Activated CD4-positive, alpha-beta T cell treated with anti-CD3 and anti-CD28 coated beads for 24 hours (primary cell): ENCODE measurements at regions not wholly inside any gene's neighbourhood (a gene's known extent, or its start where the extent isn't known, plus 50 kb on each side); places are given as distances from the start of the nearest gene placed in this dataset.

Source experiments
- DNase-seq, 2 donors: peaks; one replicate each; pipeline ENCODE4 v3.0.0-alpha.2; 2020; ENCODE audit warnings: low read depth in 2 of 2

DNA sequence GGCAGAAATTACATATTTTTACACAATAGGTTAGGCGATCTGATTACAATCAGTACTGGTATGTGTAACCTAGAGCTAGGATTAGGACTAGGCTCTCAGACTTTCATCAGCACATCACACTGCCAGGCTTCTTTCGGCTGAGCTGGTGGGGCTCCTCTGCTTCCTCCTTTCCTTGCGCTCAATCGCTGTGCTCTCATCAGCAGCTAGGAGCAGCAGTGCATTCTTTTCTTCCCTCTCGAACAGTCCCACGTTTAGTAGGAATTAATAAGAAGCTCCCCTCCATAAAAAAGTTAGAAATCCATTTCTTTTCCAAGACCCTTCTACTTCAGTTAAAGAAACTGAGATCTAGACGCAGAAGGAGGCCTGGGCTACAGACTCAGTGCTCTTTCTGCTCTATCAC, 350.4 kb downstream of the SPRY1 start:
- no peak for DNase-seq

DNA sequence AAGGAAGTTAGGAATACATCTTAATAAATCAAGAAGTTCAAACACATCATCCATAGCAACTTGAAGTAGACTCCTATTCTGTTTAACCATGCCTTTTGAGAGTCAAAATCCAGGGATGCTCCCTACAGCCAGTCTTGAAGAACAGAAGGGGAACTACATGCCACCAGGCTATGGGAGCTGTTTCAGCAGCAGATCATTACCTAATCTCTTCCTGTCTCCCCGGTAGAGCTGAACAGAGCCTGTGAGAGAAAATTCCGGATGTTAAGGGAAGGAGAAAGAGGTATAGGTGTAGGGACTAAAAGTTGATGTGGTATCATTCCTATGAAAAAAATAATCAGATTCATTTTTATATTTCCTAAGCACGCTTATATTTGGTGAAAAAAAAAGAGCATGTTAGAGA, 352.2 kb downstream of the SPRY1 start:
- no peak for DNase-seq

DNA sequence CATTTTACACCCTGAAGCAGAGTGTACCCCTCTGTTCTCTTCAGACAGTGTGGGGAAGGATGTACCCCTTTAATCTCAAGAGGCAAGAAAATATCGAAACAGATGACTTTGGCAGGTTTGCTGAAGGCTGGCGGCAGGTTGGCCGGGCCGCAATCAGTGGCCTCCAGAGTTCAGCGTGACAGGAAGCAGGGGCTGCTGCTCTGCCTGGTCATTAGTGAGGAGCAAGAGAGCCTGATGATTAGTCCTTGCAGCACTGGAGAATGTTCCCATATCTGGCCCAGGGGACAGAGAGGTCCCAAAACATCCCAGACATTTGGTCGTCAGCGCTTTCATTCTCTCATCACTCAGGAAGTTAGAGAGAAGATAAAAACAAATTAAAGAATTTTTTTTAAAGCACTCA, 352.8 kb downstream of the SPRY1 start:
- no peak for DNase-seq

DNA sequence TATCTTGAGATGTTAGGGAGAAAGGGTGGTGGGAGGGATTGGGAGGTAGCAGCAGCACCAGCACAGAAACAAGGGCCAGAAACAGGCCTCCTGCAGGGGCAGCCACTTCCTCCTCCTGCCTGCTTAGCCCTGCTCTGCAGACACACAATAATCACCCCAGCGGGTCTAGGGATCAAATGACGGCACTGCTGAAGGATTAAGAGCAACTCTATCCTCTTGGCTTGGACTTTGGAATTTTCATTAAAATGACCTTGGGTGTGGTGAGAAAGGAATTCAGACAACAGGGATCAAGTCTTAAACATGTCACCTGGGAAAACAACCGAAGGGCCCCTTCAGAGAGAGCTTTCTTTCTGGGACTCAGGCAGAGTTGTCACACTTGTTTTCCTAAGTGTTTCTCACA, 353.4 kb downstream of the SPRY1 start:
- DNase-seq: no peak

DNA sequence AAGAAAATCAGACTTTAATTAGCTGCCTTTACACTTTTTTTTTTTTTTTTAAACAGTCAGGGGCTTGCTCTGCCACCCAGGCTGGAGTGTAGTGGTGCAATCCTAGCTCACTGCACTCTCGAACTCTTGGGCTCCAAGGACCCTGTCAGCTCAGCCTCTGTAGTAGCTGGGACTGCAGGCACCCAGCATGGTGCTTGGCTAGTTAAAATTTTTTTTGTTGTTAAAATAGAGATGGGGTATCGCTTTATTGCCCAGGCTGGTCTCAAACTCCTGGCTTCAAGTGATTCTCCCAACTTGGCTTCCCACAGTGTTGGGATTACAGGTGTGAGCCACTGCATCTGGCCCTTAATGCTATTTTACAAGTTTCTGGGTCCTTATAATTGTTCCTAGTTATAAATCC, 359.1 kb downstream of the SPRY1 start:
- DNase-seq: no peak

DNA sequence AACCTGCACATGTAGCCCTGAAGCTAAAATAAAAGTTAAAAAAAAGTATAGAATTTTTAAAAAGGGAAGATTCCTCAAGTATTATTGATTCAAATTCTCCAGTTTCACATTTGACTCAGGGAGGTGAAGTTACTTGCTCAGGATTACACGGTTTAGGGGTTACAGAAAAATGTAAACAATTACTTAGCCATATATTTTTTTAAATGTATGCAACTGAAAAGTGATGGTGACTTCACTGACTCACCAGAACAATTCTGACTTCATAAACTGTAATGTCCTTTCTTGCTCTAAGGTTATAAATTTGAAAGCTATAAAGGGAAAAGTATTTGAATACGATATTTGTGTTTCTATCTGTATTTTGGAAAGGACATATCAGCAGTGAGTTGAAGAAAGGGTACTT, 371.2 kb downstream of the SPRY1 start:
- no peak for DNase-seq

DNA sequence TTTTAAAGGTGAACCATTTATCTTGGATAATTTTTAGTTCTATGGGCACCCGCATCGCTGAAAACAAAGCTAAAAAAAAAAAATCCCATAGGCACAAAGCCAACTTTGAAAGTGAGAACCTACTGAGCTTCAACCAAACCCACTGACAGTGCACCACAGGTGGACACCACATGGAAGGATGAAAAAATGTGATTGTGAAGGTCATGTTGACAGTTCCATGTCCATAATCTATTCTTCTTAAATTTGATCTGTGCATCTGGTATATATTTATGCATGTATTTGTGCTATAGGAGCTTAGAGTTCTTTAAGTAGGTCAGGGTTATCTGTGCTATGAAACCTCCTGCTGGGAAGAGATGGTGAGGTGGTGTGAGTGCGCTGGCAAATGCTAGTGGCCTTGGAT, 374.3 kb downstream of the SPRY1 start:
- DNase-seq: no peak

DNA sequence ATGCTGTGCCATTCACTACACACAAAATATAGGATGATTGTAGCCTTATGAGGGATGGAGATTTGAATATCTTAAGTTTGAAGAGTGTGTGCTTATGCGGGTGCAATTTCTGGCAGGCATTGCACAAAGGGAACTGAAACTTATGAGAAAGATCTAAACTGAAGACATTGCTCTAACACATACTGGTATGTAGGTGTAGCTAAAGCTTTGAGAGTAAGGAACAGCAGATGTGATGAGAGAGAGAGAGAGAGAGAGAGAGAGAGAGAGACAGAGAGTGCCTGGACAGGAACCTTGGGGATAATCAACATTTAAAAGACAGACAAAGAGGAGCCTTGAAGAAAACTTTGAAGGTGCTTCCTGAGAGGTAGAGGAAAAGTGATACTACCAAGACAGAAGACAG, 379.7 kb downstream of the SPRY1 start:
- no peak for DNase-seq

DNA sequence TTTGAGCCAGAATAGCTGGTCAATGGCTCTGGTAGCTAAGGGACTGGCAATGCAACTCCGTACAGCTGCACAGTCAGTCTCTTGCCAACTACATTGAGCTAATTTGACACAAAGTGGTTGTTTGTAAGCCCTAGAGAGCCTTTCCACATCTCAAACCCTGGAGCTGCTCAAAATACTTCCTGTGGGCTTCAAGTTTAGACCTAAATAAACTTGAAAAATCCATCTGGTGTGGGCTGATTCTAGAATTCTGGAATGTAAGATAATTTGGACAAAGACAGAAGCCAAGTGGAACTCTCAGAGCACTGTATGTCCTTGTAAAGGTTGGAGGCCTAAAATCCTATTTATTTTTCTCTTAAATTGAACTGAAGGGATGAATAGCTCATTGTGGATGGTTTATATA, 380.8 kb downstream of the SPRY1 start:
- no peak for DNase-seq

DNA sequence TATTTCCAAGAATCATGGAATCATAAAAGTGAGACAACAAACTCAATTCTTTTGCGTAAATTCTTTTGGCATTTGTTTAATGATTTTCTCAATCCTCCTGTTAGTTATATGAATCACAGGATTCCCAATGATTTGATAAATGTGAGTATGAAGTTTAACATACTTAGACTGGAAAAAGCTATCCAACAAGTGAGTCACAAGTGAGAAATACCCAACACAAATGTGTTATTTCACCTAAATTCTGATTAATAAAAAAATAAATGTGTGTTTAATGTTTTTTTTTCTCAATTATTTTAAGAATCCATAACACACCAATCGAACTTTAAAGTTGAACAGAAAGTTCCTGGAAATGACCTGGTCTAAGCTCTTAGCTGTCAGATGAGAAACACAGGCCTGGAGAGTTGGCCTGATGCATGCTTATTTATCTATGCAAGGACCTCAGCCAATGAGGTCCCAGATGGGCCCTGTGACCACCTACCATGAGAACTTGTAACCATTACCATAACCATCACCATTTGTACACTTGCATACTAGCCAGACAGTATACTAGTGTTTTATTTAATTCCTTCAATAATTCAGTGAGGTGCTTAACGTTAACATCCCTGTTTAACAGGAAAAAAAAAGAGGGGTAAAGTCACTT, 386.7 kb downstream of the SPRY1 start:
- DNase-seq: no peak

DNA sequence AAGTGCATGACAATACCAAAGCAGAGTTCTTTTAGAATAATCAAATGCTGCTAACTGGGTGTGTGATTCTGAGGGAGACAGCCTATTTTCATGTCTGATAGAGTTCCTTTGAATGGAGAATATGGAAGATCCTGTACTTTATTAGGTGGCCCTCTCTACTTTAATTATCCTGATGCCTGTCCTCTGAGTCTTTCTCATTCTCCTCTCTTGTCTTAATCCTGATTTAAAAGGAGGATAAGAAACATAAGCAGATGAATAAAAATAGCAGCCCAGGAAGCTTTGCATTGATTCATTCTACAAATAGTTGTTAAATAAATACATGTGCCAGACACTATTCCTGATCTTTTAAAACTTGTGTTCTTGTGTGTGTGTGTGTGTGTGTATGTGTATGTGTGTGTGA, 387.3 kb downstream of the SPRY1 start:
- no peak for DNase-seq

DNA sequence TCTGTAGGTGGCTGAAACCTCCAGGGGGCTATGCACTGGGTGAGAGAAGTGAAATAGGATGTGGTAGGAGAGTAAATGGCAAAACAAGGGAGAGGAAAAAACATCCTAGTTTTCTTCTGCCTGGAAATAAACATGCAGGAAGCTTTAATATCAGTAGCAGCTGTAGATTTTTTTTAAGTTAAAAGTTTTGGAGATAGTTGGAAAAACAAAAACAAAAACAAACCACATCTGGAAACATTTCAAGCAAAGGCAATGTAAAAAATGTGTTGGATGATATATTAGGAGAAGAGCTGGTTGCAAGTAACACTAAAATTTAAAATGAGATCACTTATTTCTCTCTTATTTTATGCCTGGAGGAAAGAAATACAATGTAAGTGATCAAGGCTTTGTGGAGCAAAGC, 388.0 kb downstream of the SPRY1 start:
- no peak for DNase-seq

DNA sequence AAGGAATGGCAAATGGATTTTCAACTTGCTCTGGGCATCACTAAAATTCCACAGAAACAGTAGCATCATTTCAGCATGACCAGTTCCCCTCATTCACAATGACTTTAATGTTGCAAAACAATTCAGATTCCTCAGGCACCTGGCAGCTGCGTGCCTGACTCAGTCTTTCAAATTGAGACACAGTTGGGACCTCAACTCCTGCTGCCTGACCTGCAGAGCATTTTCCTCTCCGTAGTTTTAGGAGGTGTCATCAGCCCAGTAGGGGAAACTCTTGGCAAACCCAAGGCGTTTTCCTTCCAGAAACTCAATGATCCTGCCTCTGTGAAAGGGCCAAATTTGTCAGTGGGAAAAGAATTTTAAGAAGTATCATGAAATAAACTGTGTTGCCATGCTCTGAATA, 388.9 kb downstream of the SPRY1 start:
- no peak for DNase-seq

DNA sequence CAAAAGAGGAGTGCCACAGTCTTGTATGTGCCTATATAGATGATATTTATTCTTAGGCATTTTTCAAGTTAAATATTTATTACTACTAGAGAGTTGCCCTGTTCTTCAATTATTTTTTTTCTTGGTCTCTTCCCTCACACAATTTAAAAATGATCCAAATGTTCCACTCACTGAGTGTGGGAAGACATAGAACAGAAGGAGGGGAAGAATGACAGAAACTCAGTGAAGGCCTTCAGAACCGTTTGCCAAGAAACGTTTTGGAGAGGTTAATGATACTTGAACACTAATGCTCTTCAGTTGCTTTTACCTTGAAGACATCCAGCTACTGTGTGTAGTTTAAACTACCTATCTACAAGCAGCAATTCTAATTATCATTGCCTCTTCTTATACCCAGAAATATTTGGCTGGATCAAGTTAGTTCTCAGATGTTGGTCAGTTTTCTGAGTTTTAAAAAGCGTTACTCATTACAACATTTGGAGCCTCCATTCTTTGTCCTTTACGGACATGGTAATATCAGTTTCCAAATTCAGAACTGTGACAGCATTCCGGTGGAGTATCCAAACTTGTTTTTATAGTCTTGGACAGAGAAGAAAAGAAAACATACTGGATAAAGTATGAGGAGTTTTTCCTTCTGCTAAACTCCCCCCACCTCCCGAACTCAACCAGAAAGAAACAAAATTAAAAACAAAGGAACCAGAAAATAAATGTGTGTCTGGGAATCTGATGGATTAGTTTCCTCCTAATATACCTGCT, 389.7 kb downstream of the SPRY1 start:
- no peak for DNase-seq

DNA sequence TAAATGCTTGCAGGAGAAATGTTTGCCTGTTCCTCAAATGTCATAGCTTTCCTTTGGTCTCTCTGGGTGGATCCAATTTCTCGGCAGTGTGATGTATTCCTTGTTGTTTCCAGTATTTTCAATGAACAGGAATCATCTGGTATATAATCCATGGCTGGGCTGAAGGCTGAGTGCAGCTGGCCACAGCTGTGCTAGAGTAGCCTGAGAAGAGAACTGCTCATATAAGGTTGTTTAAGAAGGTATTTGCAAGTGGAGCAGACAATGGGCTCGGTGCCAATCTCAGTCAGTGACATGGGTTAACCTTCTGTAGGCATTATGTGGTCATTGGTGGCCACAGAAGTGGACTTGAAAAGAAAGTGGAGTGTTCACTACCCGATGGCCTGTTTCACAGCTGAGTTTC, 390.3 kb downstream of the SPRY1 start:
- no peak for DNase-seq

DNA sequence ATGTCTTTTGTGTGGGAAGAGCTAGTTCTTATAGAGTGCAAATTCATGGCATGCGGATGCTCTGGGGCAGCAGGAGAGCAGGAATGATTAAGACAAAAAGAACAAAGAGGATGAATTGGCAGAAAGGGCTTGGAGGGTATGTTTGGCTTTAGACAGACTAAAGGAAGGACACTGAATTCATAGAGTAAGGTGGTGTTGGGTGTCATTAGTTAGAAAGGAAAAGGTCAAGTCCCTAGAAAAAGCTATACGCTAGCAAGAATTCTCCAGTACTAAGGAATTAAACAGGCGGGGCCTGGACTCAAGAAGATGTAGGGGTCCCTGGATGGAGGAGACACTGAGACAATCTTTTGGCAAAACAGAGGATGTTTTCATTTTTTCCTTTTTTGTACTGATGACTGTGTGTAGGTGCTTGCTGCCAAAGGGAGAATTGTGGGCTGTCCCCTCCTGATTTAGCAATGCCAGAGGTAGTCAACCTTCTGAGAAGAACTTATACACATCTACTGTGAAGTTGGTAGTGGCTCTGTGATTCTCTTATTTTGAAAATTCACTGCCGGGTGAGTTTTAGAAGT, 391.0 kb downstream of the SPRY1 start:
- DNase-seq: no peak

DNA sequence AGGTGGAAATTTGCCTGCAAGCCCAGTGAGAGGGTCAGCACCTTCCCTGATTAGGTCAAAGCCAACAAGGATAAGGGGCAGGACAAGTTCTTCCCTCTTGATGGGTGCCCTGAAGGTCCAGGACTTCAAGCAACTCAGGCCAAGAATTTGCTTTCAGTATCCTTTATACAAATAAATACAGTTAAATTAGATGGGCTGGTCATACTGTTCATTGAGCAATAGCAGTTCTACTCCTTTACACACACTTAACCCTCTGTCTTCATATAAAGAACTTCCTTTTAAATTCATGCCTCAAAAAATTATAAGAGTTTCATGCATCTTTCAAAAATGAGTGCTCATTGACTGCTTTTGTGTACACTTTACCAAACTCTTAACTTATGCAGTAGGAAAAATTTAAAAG, 392.0 kb downstream of the SPRY1 start:
- DNase-seq: no peak

DNA sequence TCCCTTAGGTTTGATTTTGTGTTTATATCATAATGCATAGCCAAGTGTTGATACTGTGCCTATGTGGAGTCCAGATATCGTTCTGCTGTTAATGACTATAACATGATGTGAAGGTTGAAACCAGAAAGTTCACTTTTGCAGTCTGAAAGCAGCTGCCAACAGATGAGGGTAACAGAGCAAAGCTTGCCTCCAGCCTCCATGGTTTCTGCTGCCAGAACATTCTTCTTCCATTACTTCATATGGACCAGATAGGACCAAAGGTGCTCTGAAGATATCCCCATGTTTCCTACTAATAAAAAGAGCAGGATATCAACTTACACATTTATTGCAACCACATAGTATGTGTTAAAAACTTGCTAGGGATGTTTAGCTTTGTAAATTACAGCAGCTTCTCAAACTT, 394.1 kb downstream of the SPRY1 start:
- no peak for DNase-seq

DNA sequence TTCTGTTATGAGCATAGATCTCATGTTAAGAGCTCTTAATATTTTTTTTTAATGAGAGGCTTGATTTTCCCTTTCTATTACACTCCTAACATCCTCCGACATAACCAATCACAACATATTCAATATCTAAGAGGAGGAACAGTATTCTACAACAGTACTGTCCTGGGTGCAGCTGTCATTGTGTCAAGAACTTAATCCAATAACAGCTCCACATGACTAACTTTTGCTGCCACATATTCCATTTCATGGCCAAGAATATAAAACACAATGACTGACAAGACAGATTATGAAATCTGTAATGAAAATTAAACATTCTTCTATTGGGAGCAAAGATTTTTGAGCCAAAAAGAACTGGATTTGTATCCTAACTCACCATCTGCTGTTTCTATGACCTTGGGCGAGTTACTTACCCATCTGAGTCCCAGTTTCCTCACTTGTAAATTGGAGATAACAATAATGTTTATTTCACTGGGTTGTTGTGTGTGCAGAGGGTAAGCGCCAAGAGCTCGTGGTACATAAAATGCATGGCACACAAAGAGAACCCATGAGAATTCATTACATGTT, 405.6 kb downstream of the SPRY1 start:
- no peak for DNase-seq

DNA sequence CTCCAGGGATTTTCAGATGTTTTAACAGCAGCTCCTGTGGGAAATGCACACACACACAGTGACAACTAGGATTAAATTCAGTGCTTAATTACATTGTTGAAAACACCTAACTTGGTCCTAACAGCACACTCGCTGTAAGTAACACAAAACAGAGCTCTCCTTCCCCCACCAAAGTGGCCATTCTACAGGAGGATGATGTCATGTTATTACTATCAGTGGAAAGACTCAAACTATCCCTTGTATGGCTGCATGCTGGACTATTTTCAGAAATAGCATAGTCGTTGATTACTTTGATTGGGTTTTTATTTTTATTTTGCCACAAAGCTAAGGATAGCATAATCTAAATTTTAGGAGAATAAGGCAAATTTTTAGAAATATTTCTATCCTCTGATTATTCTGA, 406.3 kb downstream of the SPRY1 start:
- DNase-seq: no peak

DNA sequence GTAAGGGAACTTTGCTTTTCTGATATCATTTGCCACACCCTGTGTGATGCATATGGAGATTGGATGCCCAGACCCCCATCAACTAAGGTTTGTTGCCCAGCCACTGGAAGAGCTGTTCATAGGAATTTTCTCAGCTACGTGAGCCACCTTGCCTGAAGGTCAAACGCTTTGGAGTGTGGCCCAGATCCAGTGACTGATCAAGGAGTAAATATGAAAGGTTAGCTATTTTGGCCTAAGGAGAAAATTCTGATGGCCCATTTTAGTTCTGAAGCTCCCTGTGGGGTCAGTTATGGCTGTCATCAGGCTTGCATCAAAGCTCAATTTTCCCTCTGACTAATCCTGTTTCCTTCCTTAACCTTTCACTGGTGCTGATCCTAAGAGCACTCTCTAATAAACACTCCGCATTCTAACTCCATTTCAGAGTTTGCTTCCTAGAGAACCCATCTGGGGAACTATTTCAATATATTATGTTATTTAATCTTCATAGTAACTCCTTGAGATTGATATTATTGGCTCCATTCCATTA, 407.7 kb downstream of the SPRY1 start:
- DNase-seq: no peak

DNA sequence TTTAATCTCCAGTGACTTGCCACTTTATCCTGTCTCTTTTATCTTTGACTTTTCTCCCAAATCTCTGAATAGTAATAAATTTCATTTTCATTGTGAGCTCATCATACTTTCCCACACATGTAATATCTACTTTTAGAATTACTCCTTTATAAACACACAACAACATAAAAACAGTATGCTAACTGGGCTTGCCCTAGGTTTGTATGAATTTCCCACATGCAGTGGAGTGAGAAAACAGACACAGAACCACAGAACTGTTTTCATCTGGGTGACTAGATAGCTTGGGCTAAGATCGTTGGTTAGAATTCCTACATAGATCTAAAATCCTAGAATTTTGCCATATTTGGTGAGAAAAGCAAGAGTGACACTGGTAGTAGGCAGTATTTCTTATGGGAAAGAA, 409.5 kb downstream of the SPRY1 start:
- DNase-seq: no peak

DNA sequence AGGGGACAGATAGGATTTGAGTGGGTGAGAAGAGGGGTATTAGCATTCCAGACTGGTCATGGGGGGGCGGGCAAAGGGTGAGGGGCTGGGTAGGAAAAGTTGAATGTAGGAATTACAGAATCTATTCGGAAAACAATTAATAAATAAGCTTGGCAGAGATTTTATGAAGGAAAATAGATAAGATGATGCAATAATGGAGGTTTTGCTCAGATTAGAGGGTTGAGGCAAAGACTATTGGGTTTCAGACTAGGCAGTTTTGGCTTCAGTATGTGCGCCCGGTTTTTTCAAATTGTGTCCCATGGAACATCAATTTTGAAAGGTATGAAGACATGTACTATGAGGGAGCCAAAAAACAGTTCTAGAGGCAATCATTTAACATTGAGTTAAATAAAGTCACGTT, 410.6 kb downstream of the SPRY1 start:
- DNase-seq: no peak
